CD4-positive, alpha-beta T cell treated with Interleukin-2 at 100 ng/mL for 4 hours (primary cell): ENCODE measurements at regions not wholly inside any gene's neighbourhood (a gene's known extent, or its start where the extent isn't known, plus 50 kb on each side); places are given as distances from the start of the nearest gene placed in this dataset.
A peak's percentile ranks its signal among the peaks of the same experiment; 100 is the strongest.
"Not testable (repeated sequence)": the region's sequence is repeated elsewhere in the genome, so short reads cannot be mapped to it uniquely, and the experiment has no call there.

Experiments
- DNase-seq: peaks from one replicate; pipeline ENCODE4 v3.0.0-alpha.2; 2020; ENCODE audit warnings: low spot score

GRCh38 chr20:29320216-29320949 lies 1937.1 kb upstream of the DEFB115 start:
- DNase-seq, result not testable (repeated sequence)

GRCh38 chr20:29323631-29324515 lies 1933.6 kb upstream of the DEFB115 start:
- not testable (repeated sequence) for DNase-seq

DNA sequence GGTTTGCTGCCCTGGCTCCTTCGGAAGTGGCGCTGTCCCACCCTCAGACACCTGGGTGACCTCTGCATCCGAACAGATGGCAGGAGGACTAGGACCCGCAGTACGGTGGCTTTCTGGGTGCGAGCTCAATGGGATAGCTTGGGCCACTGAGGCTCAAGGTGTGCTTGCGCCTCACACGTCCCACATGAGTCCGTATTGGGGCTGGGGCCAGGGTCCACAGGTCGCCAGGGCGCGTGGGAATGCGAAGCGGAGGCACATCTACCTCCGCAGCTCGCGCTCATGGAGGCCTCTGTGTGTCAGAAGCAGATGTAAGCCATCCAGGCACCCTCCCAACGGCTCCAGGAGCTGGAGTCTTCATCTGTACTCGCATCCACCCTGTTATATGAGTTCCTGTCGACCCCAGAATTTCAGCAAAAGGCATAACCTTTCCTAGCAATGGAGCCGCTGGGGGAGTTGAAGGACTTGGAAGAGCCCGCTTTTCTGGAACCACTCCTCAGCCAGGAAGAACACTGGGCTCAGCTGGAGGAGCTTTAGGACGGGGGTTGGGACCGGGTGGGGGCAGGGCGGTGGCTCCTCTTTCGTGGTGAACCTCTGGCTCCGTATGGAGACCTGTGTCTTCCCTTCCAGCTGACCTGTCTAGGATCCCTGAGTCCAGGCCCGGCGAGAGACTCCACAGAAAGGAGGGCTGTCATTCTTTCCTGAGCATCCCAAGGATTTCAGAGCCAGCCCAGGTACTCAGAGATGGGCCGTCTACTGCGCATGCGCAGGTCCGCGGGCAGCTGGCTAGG lies 1932.8 kb upstream of the DEFB115 start:
- DNase-seq, result not testable (repeated sequence)

DNA sequence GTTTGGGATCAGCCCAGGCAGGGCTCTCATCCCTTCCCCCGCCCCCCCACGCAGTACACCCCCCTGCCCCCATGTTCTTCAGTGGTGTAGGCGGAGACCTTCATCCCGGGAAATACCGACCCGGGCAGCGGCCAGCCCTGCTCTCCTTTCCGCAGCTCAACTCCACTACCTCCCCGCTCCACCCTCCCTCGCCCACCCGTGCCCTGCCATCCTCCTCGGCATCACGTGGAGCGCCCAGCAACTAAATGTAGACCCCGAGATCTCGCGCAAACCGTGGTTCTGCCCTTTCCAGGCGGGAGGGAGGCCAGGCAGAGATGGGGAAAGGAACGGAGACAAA lies 1932.2 kb upstream of the DEFB115 start:
- DNase-seq, result no peak

GRCh38 chr20:29325781-29326180 lies 1931.7 kb upstream of the DEFB115 start:
- DNase-seq, result not testable (repeated sequence)

GRCh38 chr20:29326376-29327070 lies 1930.9 kb upstream of the DEFB115 start:
- DNase-seq, result no peak

GRCh38 chr20:29327600-29328420 lies 1929.7 kb upstream of the DEFB115 start:
- peak; percentile 13 for DNase-seq

GRCh38 chr20:29330429-29331115 lies 1926.9 kb upstream of the DEFB115 start:
- DNase-seq, result not testable (repeated sequence)

DNA sequence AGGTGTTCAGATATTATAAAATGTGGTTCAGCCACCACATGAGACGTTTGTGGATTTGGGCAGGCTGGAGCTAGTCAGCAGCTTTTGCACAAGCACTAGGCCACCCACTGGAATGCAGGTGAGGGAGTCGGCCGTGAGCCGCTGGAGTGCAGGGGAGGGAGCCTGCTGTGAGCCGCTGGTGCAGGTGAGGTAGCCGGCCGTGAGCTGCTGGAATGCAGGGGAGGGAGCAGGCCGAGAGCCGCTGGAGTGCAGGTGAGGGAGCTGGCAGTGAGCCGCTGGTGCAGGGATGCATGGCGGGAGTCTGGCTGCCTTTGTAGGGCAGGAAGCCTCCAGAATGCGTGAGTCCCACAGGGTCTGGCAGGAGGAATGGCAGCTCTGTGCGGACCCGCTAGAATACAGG lies 1907.6 kb upstream of the DEFB115 start:
- DNase-seq, result no peak

DNA sequence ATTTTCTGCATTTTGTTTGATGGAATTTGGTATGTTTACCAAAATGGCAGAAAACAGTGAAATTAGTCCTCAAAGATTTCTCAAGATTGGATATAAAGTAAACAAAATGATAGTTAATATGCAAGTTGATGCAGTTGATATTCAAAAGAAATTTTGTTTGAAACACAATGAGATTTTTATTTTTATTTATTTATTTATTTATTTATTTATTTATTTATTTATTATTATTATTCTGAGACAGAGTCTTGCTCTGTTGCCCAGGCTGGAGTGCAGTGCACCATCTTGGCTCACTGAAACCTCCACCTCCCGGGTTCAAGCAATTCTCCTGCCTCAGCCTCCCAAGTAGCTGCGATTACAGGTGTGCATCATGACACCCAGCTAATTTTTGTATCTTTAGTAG lies 1881.5 kb upstream of the DEFB115 start:
- not testable (repeated sequence) for DNase-seq

GRCh38 chr20:29392853-29393252 lies 1864.6 kb upstream of the DEFB115 start:
- not testable (repeated sequence) for DNase-seq

DNA sequence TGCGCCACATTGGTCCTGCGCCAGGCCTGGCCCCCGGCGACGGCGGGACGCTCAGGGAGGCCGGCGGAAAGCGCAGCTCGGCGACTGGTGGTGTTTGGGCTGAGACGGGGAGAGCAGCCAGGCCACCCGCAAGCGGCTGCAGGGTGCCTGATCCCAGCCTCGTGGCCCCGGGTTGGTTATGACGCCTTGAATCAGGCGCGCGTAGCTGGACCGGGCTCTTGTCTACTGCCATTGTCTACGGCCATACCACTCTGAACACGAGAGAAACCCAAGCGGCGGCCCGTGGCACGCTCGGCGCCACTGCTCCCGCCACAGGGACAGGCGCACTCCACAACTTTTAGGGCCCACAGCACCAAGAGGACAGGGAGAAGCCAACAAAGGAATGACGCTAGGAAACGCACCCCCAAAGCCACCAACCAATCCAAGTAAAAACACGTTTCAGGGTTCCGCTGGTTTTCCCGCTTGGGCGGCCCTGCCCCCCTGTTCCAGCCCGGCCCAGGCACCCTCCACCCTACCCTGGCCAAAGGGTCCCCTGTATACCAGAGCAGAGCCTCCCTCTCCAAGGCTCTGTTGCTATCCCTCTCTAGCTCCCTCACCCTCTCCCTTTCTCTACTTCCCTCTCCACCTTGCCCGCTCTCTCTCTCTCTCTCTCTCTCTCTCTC lies 1849.3 kb upstream of the DEFB115 start:
- no peak for DNase-seq

- not testable (repeated sequence) for DNase-seq
Observed at GRCh38 chr20:29408707-29409106, 1848.8 kb upstream of the DEFB115 start.

DNA sequence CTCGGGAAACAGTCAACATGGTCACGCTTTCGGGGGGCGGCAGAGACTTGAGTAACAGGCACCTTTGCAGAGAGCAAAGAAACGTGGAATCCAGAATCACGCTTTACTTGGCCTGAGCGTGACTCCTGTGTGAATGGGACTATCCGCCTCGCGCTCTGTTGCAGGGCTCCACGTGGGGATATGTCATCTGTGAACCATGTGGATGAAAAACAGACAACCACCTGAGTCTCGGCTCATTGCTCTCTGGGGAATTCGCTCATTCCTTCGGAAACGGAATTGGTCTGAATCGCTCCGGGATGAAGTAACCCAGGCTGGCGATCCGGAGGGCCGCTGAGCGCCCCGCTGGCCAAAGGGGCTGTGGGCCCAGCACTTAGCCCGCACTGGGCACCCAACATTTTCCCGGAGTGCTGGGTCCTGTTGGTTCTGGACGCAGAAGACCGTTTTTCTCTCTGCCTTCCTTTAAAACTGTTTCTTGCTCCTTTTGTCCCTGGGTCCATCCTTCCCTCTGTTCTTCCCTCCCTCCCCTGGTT lies 1848.2 kb upstream of the DEFB115 start:
- DNase-seq, result not testable (repeated sequence)

GRCh38 chr20:29409833-29410805 lies 1847.3 kb upstream of the DEFB115 start:
- DNase-seq, result no peak

- DNase-seq, result no peak
Observed at GRCh38 chr20:29410806-29411457, 1846.5 kb upstream of the DEFB115 start.

GRCh38 chr20:29411458-29411820 lies 1846.0 kb upstream of the DEFB115 start:
- not testable (repeated sequence) for DNase-seq

- DNase-seq, result no peak
Observed at GRCh38 chr20:29419378-29419777, 1838.1 kb upstream of the DEFB115 start.
